ENCODE measurements at regions not wholly inside any gene's neighbourhood (a gene's known extent, or its start where the extent isn't known, plus 50 kb on each side); places are given as distances from the start of the nearest gene placed in this dataset.
A peak's percentile ranks its signal among the peaks of the same experiment; 100 is the strongest.

- Histone ChIP-seq H3K27ac (replicated peaks in 1 of 4) (no peak overlapping the region), H3K4me1 (no peaks in the 10 kb centered on the region), H3K36me3 (no peaks in the 10 kb centered on the region), H3K4me3 (no peak overlapping the region), H3K27me3 (no peaks in the 10 kb centered on the region), H3K9me3 (no peaks in the 10 kb centered on the region)
- WGBS = 97% methylated on average over 1 of the region's 1 CpG
- DNase-seq (ENCODE audit: extremely low spot score) = no peak
- intact Hi-C loops (cut with DNase I) = no loop called here
- TF ChIP-seq, protein P1, sequence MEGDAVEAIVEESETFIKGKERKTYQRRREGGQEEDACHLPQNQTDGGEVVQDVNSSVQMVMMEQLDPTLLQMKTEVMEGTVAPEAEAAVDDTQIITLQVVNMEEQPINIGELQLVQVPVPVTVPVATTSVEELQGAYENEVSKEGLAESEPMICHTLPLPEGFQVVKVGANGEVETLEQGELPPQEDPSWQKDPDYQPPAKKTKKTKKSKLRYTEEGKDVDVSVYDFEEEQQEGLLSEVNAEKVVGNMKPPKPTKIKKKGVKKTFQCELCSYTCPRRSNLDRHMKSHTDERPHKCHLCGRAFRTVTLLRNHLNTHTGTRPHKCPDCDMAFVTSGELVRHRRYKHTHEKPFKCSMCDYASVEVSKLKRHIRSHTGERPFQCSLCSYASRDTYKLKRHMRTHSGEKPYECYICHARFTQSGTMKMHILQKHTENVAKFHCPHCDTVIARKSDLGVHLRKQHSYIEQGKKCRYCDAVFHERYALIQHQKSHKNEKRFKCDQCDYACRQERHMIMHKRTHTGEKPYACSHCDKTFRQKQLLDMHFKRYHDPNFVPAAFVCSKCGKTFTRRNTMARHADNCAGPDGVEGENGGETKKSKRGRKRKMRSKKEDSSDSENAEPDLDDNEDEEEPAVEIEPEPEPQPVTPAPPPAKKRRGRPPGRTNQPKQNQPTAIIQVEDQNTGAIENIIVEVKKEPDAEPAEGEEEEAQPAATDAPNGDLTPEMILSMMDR (IDR thresholded peaks at IDR 0.05) = no peak
- TF ChIP-seq POLR2A (IDR thresholded peaks at IDR 0.05; ENCODE audit: low read depth) (no peak), EP300 (IDR thresholded peaks at IDR 0.05) (no peak), POLR2AphosphoS5 (IDR thresholded peaks at IDR 0.05) (no peak)
These were observed 211.0 kb downstream of the SNX18 start for GRCh38 chr5:54728588-54728915.

GRCh38 chr5:54727874-54728587, 210.5 kb downstream of the SNX18 start:
- Histone ChIP-seq H3K27ac (replicated peaks in 1 of 4) (no peak overlapping the region), H3K36me3 (no peaks in the 10 kb centered on the region), H3K9me3 (no peaks in the 10 kb centered on the region), H3K4me1 (no peaks in the 10 kb centered on the region), H3K4me3 (no peak overlapping the region), H3K27me3 (no peaks in the 10 kb centered on the region)
- WGBS = 74% methylated on average over 2 of the region's 2 CpGs
- peak; percentile 10 for DNase-seq (ENCODE audit: extremely low spot score)
- intact Hi-C loops (cut with DNase I) = no loop called here
- TF ChIP-seq EP300 (IDR thresholded peaks at IDR 0.05) (no peak), POLR2AphosphoS5 (IDR thresholded peaks at IDR 0.05) (no peak), POLR2A (IDR thresholded peaks at IDR 0.05; ENCODE audit: low read depth) (no peak)
- TF ChIP-seq, protein P1 (IDR thresholded peaks at IDR 0.05) = no peak

DNA sequence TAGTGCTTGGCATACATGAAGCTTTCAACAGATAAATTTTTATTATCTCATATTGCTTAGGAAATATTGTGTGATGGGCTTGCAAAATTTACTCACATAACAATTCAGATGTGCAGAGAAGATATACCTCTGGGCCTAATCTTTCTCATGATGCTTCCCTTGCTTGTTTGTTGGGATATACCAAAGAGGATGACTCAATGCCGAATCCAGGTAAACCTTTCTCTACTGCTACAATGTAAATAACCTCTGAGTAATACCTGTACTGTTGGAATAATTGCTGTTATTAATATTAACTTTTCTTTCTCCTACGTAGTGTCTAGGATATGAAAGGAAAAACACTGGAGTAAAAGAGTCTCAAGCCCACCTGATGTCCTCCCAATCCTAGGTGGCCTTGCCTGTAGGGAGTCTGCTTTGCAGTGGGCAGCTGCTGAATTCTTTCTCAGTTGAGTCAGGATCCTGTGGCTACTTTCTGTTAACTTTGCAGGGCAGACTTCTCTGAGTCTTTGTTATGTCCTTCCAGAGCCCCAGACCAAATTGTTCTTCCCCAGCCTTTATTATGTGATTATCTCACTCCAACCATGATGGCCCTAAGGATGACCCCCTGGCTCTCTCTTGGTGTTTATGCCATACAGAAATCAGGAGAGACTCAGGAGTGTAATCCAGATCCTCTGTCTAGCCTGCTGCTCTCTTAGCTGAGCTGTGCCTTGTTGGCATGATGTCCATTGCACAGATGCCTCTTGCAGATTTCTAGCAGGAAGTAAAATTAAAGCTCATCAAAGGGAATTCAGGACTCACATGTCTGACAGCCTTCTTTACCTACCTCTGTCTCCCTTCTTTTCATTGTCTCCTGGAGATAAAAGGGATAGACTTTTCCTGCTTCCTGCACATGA, 208.1 kb downstream of the SNX18 start:
- WGBS = 48% methylated on average over 2 of the region's 2 CpGs
- intact Hi-C loops (cut with DNase I) = no loop called here
- no peaks in the 10 kb centered on the region for H3K36me3 ChIP-seq
- H3K27me3 ChIP-seq = no peaks in the 10 kb centered on the region
- peaks cover 0 to 3% (median 0%) of the 10 kb centered on the region in 4 donors for H3K4me1 ChIP-seq
- TF ChIP-seq EP300 (IDR thresholded peaks at IDR 0.05) = no peak
- TF ChIP-seq, protein P1 (IDR thresholded peaks at IDR 0.05) = no peak
- no peak for TF ChIP-seq POLR2AphosphoS5 (IDR thresholded peaks at IDR 0.05)
- no peak for TF ChIP-seq POLR2A (IDR thresholded peaks at IDR 0.05; ENCODE audit: low read depth)
- no peaks in the 10 kb centered on the region for H3K9me3 ChIP-seq
- H3K4me3 ChIP-seq = no peak overlapping the region
- DNase-seq (ENCODE audit: extremely low spot score) = peak; percentile 88
- H3K27ac ChIP-seq (replicated peaks in 1 of 4) = no peak overlapping the region

- Histone ChIP-seq H3K4me3 (no peak overlapping the region), H3K4me1 (peaks cover 15 to 24% (median 19%) of the 10 kb centered on the region in 4 donors), H3K36me3 (no peaks in the 10 kb centered on the region), H3K27me3 (no peaks in the 10 kb centered on the region), H3K9me3 (no peaks in the 10 kb centered on the region), H3K27ac (replicated peaks in 1 of 4) (no peak overlapping the region)
- TF ChIP-seq POLR2AphosphoS5 (IDR thresholded peaks at IDR 0.05) (no peak), POLR2A (IDR thresholded peaks at IDR 0.05; ENCODE audit: low read depth) (no peak), EP300 (IDR thresholded peaks at IDR 0.05) (no peak)
- TF ChIP-seq, protein P1 (IDR thresholded peaks at IDR 0.05) = no peak
- peak; percentile 70 for DNase-seq (ENCODE audit: extremely low spot score)
- 69% methylated on average over 6 of the region's 6 CpGs for WGBS
- intact Hi-C loops (cut with DNase I) = no loop called here
These were observed 205.4 kb downstream of the SNX18 start for GRCh38 chr5:54722846-54723433.

Measured in esophagus muscularis mucosa (tissue), 4 donors.